IPS-20b (cell line): ENCODE measurements at regions not wholly inside any gene's neighbourhood (a gene's known extent, or its start where the extent isn't known, plus 50 kb on each side); places are given as distances from the start of the nearest gene placed in this dataset.
"Not testable (repeated sequence)": the region's sequence is repeated elsewhere in the genome, so short reads cannot be mapped to it uniquely, and the experiment has no call there.

Source experiments
- H3K27ac ChIP-seq: one replicate; pipeline ENCODE4 v1.5.1; 2013; ENCODE audit warnings: low read length
- H3K27me3 ChIP-seq: 2 replicates; pipeline ENCODE4 v1.6.1; 2013; ENCODE audit warnings: mild to moderate bottlenecking, low read length, inconsistent platforms; ENCODE audit not compliant: insufficient read depth
- H3K36me3 ChIP-seq: 2 replicates; pipeline ENCODE4 v1.6.1; 2013; ENCODE audit warnings: low read depth, mild to moderate bottlenecking, inconsistent platforms, low read length, moderate library complexity; ENCODE audit not compliant: insufficient read depth
- H3K4me1 ChIP-seq: 2 replicates; pipeline ENCODE4 v1.6.1; 2013; ENCODE audit warnings: mild to moderate bottlenecking, control low read depth, inconsistent platforms, low read length, moderate library complexity; ENCODE audit not compliant: insufficient read depth
- H3K4me3 ChIP-seq: 2 replicates; pipeline ENCODE4 v1.5.1; 2013; ENCODE audit warnings: mild to moderate bottlenecking, low read length, inconsistent platforms
- H3K9ac ChIP-seq: 2 replicates; pipeline ENCODE4 v1.6.1; 2013; ENCODE audit warnings: low read depth, mild to moderate bottlenecking, inconsistent platforms, low read length, moderate library complexity
- H3K9me3 ChIP-seq: 2 replicates; pipeline ENCODE4 v1.6.1; 2013; ENCODE audit warnings: mild to moderate bottlenecking, low read depth, low read length, inconsistent platforms; ENCODE audit not compliant: insufficient read depth

- Histone ChIP-seq H3K36me3 (no peaks in the 10 kb centered on the region), H3K27ac (no peak overlapping the region), H3K9ac (no peak overlapping the region), H3K4me3 (no peak overlapping the region), H3K27me3 (no peaks in the 10 kb centered on the region), H3K4me1 (peaks cover 16% of the 10 kb centered on the region), H3K9me3 (peaks cover 3% of the 10 kb centered on the region; the same call in 1 of the 2 replicates)
Measured at GRCh38 chr21:21858502-21859334, 860.5 kb downstream of the NCAM2 start.

GRCh38 chr21:21860888-21861287 is 862.7 kb downstream of the NCAM2 start:
- Histone ChIP-seq H3K27ac (no peak overlapping the region), H3K9me3 (no peaks in the 10 kb centered on the region), H3K27me3 (no peaks in the 10 kb centered on the region), H3K4me1 (peaks cover 16% of the 10 kb centered on the region), H3K9ac (no peak overlapping the region), H3K36me3 (no peaks in the 10 kb centered on the region), H3K4me3 (no peak overlapping the region)

GRCh38 chr21:21864321-21864840 is 866.2 kb downstream of the NCAM2 start:
- Histone ChIP-seq H3K4me3 (no peak overlapping the region), H3K4me1 (peaks cover 10% of the 10 kb centered on the region), H3K27ac (no peak overlapping the region), H3K9me3 (no peaks in the 10 kb centered on the region), H3K27me3 (no peaks in the 10 kb centered on the region), H3K36me3 (no peaks in the 10 kb centered on the region), H3K9ac (no peak overlapping the region)

GRCh38 chr21:21897275-21897883 is 899.2 kb downstream of the NCAM2 start:
- Histone ChIP-seq H3K27ac (no peak overlapping the region), H3K27me3 (no peaks in the 10 kb centered on the region), H3K4me1 (no peaks in the 10 kb centered on the region), H3K4me3 (no peak overlapping the region), H3K9ac (no peak overlapping the region), H3K9me3 (no peaks in the 10 kb centered on the region), H3K36me3 (no peaks in the 10 kb centered on the region)

GRCh38 chr21:21898801-21899200 is 900.6 kb downstream of the NCAM2 start:
- no peaks in the 10 kb centered on the region for H3K27me3 ChIP-seq
- H3K4me1 ChIP-seq, result no peaks in the 10 kb centered on the region
- no peak overlapping the region for H3K4me3 ChIP-seq
- H3K9me3 ChIP-seq, result no peaks in the 10 kb centered on the region
- no peak overlapping the region for H3K27ac ChIP-seq
- H3K36me3 ChIP-seq, result no peaks in the 10 kb centered on the region
- H3K9ac ChIP-seq, result no peak overlapping the region

- not testable (repeated sequence) for H3K4me1 ChIP-seq, H3K4me3 ChIP-seq, H3K27ac ChIP-seq, H3K27me3 ChIP-seq, H3K36me3 ChIP-seq, H3K9ac ChIP-seq, H3K9me3 ChIP-seq
Measured at GRCh38 chr21:21902416-21902815, 904.2 kb downstream of the NCAM2 start.

- no peak overlapping the region for H3K27ac ChIP-seq
- no peaks in the 10 kb centered on the region for H3K36me3 ChIP-seq
- H3K9ac ChIP-seq, result no peak overlapping the region
- H3K4me1 ChIP-seq, result no peaks in the 10 kb centered on the region
- no peak overlapping the region for H3K4me3 ChIP-seq
- no peaks in the 10 kb centered on the region for H3K27me3 ChIP-seq
- H3K9me3 ChIP-seq, result peaks cover 3% of the 10 kb centered on the region; the same call in 1 of the 2 replicates
Measured at GRCh38 chr21:21907271-21907670, 909.1 kb downstream of the NCAM2 start.

GRCh38 chr21:21915816-21916215 is 917.6 kb downstream of the NCAM2 start:
- Histone ChIP-seq H3K9me3 (no peaks in the 10 kb centered on the region), H3K9ac (no peak overlapping the region), H3K27ac (no peak overlapping the region), H3K4me3 (no peak overlapping the region), H3K36me3 (no peaks in the 10 kb centered on the region), H3K4me1 (no peaks in the 10 kb centered on the region), H3K27me3 (no peaks in the 10 kb centered on the region)

GRCh38 chr21:21921410-21922232 is 923.4 kb downstream of the NCAM2 start:
- no peak overlapping the region for H3K4me3 ChIP-seq
- H3K27ac ChIP-seq, result no peak overlapping the region

GRCh38 chr21:21929226-21929625 is 931.0 kb downstream of the NCAM2 start:
- H3K4me1 ChIP-seq, result peaks cover 7% of the 10 kb centered on the region; the same call in 1 of the 2 replicates

More at GRCh38 chr21:21921410-21922232, 923.4 kb downstream of the NCAM2 start:
- Histone ChIP-seq H3K9me3 (no peaks in the 10 kb centered on the region), H3K9ac (no peak overlapping the region), H3K36me3 (no peaks in the 10 kb centered on the region), H3K27me3 (no peaks in the 10 kb centered on the region), H3K4me1 (no peaks in the 10 kb centered on the region)

GRCh38 chr21:21929789-21930188 is 931.6 kb downstream of the NCAM2 start:
- Histone ChIP-seq H3K9ac (no peak overlapping the region), H3K27ac (no peak overlapping the region), H3K36me3 (no peaks in the 10 kb centered on the region), H3K9me3 (no peaks in the 10 kb centered on the region), H3K27me3 (no peaks in the 10 kb centered on the region), H3K4me1 (peaks cover 7% of the 10 kb centered on the region; the same call in 1 of the 2 replicates), H3K4me3 (no peak overlapping the region)

More at GRCh38 chr21:21929226-21929625, 931.0 kb downstream of the NCAM2 start:
- Histone ChIP-seq H3K27me3 (no peaks in the 10 kb centered on the region), H3K27ac (no peak overlapping the region), H3K36me3 (no peaks in the 10 kb centered on the region), H3K9me3 (no peaks in the 10 kb centered on the region), H3K9ac (no peak overlapping the region), H3K4me3 (no peak overlapping the region)
